HG03196 (cell line): ENCODE measurements at regions not wholly inside any gene's neighbourhood (a gene's known extent, or its start where the extent isn't known, plus 50 kb on each side); places are given as distances from the start of the nearest gene placed in this dataset.
"Not testable (repeated sequence)": the region's sequence is repeated elsewhere in the genome, so short reads cannot be mapped to it uniquely, and the experiment has no call there.

Experiments
- ATAC-seq: cut with Tn5 transposase; IDR thresholded peaks from one replicate; pipeline ENCODE4 v1.9.1; 2021; ENCODE audit not compliant: unreplicated experiment

DNA sequence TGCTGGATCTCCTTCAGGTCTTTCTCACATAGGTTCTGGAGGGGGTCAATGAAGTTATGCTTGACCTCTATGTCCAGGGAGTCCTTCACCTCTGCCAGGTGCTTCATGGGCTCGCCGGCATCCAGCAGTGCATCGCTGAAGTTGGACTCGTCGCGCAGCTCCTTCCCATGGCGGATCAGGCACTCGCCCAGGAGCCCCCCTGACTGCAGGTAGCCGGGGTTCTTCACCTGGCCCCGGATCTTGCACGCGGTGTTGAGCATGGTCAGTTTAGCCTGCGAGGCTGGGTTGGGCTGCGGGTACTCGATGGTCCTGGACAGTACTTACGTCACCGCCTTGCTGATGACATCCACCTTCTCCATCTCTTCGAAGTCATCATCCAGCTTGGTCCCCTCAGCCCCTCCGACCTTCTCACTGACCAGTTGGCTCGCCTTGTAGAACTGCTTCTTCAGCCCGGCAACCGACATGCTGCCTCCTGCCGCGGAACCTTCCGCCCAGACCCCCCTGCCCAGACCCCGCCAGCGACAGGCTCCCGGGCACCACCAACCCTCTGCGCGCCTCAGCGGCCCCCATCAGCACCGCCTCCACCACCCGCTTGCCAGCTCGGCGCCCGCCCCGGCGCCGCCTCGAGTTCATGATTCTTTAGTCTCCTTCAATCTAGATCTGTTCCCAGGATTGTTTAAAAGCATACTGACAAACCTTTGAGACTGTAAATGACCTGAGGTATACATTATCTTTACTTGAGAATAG, 99.8 kb downstream of the KPNA2 start:
- ATAC-seq, result no peak

- no peak for ATAC-seq
These were observed 105.5 kb downstream of the KPNA2 start for GRCh38 chr17:68141050-68141449.

GRCh38 chr17:68142595-68142994, 105.2 kb upstream of the AMZ2 start:
- no peak for ATAC-seq

DNA sequence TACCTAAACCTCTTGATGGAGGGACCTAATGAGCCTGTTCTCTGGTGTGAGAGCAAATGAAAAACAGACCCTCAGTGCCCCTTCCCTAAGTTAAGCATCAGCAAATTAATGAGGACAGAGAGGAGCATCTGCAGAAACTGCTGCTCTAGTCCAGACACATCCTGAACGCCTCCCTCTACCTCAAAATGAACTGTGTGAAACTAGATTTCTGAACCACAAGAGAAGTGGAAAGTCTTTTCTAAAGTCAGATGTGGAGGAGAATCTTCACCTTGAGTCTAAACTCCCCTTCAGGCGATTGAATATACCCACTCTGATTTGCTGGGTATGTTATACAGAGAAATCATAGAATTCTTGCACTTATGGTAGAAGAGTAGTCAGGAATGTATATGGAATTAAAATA, 104.4 kb upstream of the AMZ2 start:
- ATAC-seq, result no peak

DNA sequence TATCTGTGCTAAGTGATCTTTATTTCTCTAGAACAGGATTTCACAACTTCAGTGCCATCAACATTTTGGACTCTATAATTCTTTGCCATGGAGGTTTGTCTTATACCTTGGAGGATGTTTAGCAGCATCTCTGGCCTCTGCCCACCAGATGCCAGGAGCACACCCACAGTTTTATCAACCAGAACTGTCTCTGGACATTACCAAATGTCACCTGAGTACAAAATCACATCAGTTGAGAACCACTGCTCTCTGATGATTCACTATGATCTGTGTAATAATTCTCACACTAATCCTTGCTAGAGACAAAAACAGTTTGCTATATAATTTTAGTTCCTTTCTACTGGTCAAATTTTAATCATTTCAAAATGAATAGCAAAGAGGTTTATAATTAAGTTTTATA, 102.8 kb upstream of the AMZ2 start:
- ATAC-seq, result no peak

DNA sequence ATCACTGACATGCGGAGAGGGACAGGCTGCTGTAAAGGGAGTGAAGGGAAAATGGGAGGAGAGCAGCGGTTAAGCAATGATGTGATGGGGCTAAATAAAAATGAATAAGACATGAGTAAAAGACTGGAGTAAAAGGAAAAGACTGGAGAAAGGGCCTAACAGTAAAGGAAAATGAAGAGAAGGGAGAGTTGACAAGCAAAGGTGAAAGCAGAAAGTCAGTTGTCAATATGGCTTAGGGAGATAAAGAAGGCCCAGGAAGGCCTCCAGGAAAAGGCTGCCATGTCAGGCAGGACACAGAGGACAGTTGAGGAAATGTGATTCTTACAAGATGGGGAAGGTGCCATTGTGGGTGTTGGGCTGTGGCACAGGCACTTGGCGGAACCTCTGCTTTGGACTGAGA, 98.9 kb upstream of the AMZ2 start:
- no peak for ATAC-seq

- ATAC-seq, result no peak
These were observed 95.7 kb upstream of the AMZ2 start for GRCh38 chr17:68152161-68152571.

GRCh38 chr17:68155692-68156091, 92.2 kb upstream of the AMZ2 start:
- ATAC-seq, result no peak

GRCh38 chr17:68161644-68162428, 86.0 kb upstream of the AMZ2 start:
- ATAC-seq, result no peak

- ATAC-seq, result not testable (repeated sequence)
These were observed 79.3 kb upstream of the AMZ2 start for GRCh38 chr17:68168273-68169164.

GRCh38 chr17:68169165-68169821, 78.5 kb upstream of the AMZ2 start:
- not testable (repeated sequence) for ATAC-seq

- ATAC-seq, result no peak
These were observed 78.0 kb upstream of the AMZ2 start for GRCh38 chr17:68169840-68170239.

DNA sequence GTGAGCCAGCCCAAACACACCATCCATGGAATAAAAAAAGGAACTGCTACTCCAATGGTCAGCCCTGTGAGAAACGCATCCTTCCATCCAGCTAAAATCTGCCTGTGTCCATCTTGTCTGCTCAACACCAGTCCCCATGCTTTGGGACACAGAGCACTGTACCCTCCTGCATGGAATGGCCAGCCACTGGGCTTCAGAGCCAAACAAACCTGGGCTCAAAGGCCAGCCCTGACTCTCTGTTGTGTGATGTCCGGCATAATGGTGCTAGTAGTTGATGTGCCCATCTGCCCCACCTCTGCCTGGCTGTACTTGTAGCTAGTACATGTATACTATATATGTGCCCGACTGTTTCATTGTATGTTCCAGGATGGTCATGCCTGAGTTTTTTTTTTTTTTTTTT, 77.6 kb upstream of the AMZ2 start:
- no peak for ATAC-seq

DNA sequence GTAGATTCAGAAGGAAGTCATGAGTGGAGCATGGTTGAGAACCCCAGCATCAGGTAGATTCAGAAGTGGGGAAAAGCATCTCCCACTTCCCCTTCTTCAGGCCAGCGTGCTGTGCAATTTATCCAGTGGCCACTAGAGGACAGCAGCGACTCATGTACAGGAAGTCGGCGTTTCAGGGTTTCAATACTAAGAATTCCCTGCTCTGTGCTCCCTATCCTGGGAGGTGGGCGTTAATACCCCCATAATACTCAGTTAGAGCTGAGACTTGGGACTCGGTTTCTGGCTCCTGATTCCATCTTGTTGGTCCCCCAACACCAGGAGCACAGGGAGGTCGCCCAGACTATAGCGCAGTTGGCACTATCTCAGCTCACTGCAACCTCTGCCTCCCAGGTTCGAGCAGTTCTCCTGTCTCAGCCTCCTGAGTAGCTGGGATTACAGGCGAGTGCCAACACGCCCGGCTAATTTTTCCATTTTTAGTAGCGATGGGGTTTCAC, 75.3 kb upstream of the AMZ2 start:
- peak; percentile 60 for ATAC-seq

DNA sequence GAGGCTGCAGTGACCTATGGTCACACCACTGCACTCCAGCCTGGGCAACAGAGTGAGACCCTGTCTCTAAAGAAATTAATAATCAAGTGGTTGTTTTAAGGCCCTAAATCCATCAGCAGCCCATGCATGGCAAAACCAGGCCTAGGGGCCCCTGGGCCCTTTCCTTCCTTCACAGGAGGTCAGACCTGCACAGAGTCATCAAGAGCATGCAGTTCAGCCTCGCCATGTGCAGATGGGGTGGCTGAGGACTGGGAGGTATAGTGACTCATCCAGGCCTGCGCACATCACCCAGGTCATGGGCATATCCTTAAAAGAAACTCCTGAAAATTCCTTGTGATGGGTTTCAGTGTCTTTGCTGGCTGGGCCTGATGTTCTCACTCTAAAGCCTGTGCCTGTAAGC, 72.4 kb upstream of the AMZ2 start:
- ATAC-seq, result no peak

GRCh38 chr17:68175905-68176304, 71.9 kb upstream of the AMZ2 start:
- ATAC-seq, result no peak

DNA sequence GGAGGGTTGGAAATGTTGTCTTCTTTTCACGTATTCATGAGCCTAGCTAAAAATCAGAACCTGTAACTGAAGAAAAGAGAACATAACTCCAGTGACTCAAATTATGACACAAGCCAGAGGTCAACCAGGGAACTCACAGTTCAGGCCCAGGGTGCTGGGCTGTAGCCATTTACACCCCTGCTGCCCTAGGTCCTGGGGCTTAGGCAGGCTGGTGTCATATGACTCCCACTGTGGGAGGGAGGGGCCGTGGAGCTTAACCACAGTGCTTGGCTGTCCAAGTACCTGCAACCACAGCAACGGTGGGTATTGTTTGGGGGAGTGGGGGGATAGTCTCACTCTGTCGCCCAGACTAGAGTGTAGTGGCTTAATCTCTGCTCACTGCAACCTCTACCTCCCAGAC, 71.1 kb upstream of the AMZ2 start:
- ATAC-seq, result no peak

- no peak for ATAC-seq
These were observed 69.0 kb upstream of the AMZ2 start for GRCh38 chr17:68178831-68179230.

DNA sequence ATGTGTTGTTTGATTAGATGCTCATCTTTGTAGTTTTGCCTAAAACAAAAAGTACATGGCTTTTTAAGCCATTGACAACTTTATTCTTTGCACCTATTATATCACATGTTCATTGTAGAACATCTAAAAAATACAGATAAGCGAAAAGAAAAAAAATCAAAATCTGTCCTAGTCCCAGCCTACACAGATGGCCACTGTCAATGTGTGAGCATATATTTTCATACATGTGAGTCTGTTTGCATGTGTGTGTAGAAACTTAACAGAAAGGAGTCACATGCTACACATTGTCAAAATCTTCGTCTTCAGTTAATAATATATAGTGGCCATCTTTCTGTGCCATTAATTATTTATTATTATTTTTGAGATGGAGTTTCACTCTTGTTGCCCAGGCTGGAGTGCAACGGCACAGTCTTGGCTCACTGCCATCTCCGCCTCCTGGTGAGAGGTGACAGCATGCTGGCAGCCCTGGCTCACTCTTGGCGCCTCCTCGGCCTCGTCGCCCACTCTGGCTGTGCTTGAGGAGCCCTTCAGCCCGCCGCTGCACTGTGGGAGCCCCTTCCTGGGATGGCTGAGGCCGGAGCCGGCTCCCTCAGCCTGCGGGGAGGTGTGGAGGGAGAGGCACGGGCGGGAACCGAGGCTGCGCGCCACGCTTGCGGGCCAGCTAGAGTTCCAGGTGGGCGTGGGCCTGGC, 68.5 kb upstream of the AMZ2 start:
- no peak for ATAC-seq

DNA sequence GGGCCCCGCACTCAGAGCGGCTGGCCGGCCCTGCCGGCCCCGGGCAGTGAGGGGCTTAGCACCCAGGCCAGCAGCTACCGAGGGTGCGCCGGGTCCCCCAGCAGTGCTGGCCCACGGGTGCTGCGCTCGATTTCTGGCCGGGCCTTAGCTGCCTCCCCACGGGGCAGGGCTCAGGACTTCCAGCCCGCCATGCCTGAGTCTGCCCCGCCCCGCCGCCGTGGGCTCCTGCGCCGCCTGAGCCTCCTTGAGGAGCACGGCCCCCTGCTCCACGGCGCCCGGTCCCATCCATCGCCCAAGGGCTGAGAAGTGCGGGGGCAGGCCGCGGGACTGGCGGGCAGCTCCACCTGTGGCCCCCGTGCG, 67.9 kb upstream of the AMZ2 start:
- ATAC-seq, result no peak

- peak; percentile 43 for ATAC-seq
These were observed 65.9 kb upstream of the AMZ2 start for GRCh38 chr17:68182011-68182306.
